ENCODE measurements at regions not wholly inside any gene's neighbourhood (a gene's known extent, or its start where the extent isn't known, plus 50 kb on each side); places are given as distances from the start of the nearest gene placed in this dataset.

GRCh38 chr13:40191186-40191980 lies 475.1 kb downstream of the FOXO1 start:
- no peak for TF ChIP-seq CTCF (IDR thresholded peaks at IDR 0.05; ENCODE audit: low read depth, low read length)
- DNase-seq (ENCODE audit: low read depth, low spot score) = no peak
- Histone ChIP-seq H3K27ac (ENCODE audit: low read depth, low read length) (no peak overlapping the region), H3K9me3 (ENCODE audit: control insufficient read depth, insufficient read depth, low read length) (no peaks in the 10 kb centered on the region), H3K27me3 (ENCODE audit: control insufficient read depth, insufficient read depth, low read length) (peaks cover 2% of the 10 kb centered on the region), H3K4me3 (ENCODE audit: low read depth, low read length) (no peak overlapping the region)
- POLR2A ChIA-PET = no interaction called here
- CTCF ChIA-PET = no interaction called here

- no peak for DNase-seq (ENCODE audit: low read depth, low spot score)
- no peak for TF ChIP-seq CTCF (IDR thresholded peaks at IDR 0.05; ENCODE audit: low read depth, low read length)
- no peak overlapping the region for H3K4me3 ChIP-seq (ENCODE audit: low read depth, low read length)
- H3K27me3 ChIP-seq (ENCODE audit: control insufficient read depth, insufficient read depth, low read length) = no peaks in the 10 kb centered on the region
- ChIA-PET POLR2A (no interaction called here), CTCF (no interaction called here)
- no peak overlapping the region for H3K27ac ChIP-seq (ENCODE audit: low read depth, low read length)
- no peaks in the 10 kb centered on the region for H3K9me3 ChIP-seq (ENCODE audit: control insufficient read depth, insufficient read depth, low read length)
These were observed 474.0 kb downstream of the FOXO1 start for GRCh38 chr13:40192452-40192851.

- H3K9me3 ChIP-seq (ENCODE audit: control insufficient read depth, insufficient read depth, low read length) = no peaks in the 10 kb centered on the region
- CTCF ChIA-PET = no interaction called here
- TF ChIP-seq CTCF (IDR thresholded peaks at IDR 0.05; ENCODE audit: low read depth, low read length) = no peak
- no peak for DNase-seq (ENCODE audit: low read depth, low spot score)
- no peaks in the 10 kb centered on the region for H3K27me3 ChIP-seq (ENCODE audit: control insufficient read depth, insufficient read depth, low read length)
- no peak overlapping the region for H3K27ac ChIP-seq (ENCODE audit: low read depth, low read length)
- H3K4me3 ChIP-seq (ENCODE audit: low read depth, low read length) = no peak overlapping the region
- POLR2A ChIA-PET = no interaction called here
These were observed 473.6 kb downstream of the FOXO1 start for GRCh38 chr13:40192858-40193257.

GRCh38 chr13:40193286-40194223 lies 472.9 kb downstream of the FOXO1 start:
- no peak overlapping the region for H3K27ac ChIP-seq (ENCODE audit: low read depth, low read length)
- CTCF ChIA-PET = no interaction called here
- no peaks in the 10 kb centered on the region for H3K27me3 ChIP-seq (ENCODE audit: control insufficient read depth, insufficient read depth, low read length)
- no peak overlapping the region for H3K4me3 ChIP-seq (ENCODE audit: low read depth, low read length)
- no peak for DNase-seq (ENCODE audit: low read depth, low spot score)
- POLR2A ChIA-PET = no interaction called here
- H3K9me3 ChIP-seq (ENCODE audit: control insufficient read depth, insufficient read depth, low read length) = no peaks in the 10 kb centered on the region
- TF ChIP-seq CTCF (IDR thresholded peaks at IDR 0.05; ENCODE audit: low read depth, low read length) = no peak

Measured in AG04450 (cell line).